HG03039 (cell line): ENCODE measurements at regions not wholly inside any gene's neighbourhood (a gene's known extent, or its start where the extent isn't known, plus 50 kb on each side); places are given as distances from the start of the nearest gene placed in this dataset.

Experiments used
- ATAC-seq: cut with Tn5 transposase; IDR thresholded peaks from one replicate; pipeline ENCODE4 v1.9.1; 2021; ENCODE audit warnings: mild to moderate bottlenecking, moderate library complexity; ENCODE audit not compliant: unreplicated experiment

- ATAC-seq = no peak
Measured at GRCh38 chr6:156390621-156391020, 386.6 kb upstream of the ARID1B start.

- no peak for ATAC-seq
Measured at GRCh38 chr6:156389296-156389695, 387.9 kb upstream of the ARID1B start.

- no peak for ATAC-seq
Measured at GRCh38 chr6:156387472-156387871, 389.7 kb upstream of the ARID1B start.

GRCh38 chr6:156383059-156383458 lies 394.1 kb upstream of the ARID1B start:
- no peak for ATAC-seq

DNA sequence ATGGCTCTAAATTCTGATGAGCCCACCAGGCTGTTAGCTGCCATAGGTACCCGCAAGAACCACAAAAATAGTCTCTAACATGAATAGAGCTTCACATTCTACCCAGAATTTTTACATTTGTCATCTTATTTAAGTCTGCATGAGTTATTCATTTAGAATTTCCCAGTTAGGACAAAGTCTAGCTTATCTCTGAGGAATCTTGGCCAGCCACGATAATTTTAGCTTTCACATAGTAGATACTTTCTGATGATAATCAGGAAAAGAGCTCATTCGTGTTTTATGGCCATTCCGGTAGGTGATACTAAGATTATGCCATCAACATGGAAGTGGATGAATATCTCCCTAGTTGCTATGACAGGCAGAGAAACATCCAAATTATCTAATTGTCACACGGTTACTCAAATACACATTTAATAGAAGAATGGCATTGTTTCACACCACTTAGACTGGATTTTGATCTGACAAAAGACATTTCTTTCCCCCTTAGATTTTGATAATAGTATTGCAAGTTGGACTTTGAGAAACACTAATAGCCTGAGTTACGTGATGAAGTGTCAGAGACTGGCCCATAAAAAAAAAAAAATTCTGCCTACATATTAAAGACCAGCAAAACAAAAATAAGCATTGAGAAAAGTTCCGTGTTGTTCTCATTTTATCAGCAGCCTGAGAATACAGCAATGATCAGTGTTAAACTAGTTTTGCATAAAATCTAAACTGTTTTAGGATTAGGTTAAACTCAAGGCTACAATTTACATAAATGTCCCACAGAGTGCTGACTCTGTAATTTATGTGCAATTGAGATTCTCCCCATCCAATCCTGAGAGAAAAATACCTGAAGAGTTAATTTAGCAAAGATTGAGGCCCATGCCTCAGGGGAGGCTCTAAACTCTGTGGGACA lies 397.5 kb upstream of the ARID1B start:
- ATAC-seq = no peak

GRCh38 chr6:156378853-156379252 lies 398.3 kb upstream of the ARID1B start:
- no peak for ATAC-seq

DNA sequence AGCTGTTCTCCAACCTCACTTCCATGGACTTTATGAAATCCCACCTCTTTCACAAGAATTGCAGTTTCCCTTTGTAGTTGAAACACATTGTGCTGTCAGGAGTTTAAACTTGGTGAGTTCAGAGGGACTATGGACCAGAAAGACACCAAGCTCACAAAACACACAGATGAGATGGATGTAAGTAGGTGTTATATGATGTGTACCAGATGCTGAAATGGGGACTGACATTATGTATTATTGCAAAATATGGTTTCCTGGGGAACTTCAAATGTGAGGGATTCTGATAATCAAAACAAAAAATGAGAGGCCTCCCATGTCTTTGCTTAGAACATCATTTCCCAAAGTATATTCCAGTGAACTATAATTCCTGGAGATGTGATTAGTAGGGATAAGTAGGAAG lies 401.1 kb upstream of the ARID1B start:
- no peak for ATAC-seq

GRCh38 chr6:156359912-156360311 lies 417.3 kb upstream of the ARID1B start:
- ATAC-seq = no peak

- ATAC-seq = no peak
Measured at GRCh38 chr6:156352861-156353260, 424.3 kb upstream of the ARID1B start.

DNA sequence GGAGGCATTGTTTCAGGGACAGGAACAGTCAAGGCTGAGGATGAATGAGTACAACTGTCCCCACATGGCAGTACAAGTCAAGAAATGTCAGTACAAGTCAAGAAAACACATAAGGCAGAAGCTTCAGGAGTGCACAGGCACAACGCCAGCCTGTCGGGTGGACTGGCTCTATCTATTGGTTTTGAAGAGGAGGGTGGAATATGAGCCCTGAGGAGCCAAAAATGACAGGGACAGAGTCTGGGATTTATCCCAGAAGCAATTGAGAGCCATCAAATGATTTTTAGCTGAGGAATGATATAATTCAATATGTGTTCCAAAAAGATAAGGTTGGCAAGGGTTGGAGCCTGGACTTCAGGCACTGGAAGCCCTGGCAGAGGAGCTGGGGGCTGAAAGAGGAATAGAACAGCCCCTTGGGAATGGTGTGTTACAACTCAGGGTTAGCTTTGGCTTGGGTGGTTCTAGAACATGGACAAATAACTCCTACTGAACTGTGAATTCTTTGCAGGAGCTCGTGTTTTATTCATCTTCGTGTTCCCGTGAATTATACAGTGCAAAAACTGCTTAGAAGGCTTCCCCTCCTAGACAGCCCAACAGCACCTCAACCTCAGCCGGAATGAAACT lies 425.7 kb upstream of the ARID1B start:
- ATAC-seq = no peak

GRCh38 chr6:156350337-156350736 lies 426.8 kb upstream of the ARID1B start:
- ATAC-seq = no peak

DNA sequence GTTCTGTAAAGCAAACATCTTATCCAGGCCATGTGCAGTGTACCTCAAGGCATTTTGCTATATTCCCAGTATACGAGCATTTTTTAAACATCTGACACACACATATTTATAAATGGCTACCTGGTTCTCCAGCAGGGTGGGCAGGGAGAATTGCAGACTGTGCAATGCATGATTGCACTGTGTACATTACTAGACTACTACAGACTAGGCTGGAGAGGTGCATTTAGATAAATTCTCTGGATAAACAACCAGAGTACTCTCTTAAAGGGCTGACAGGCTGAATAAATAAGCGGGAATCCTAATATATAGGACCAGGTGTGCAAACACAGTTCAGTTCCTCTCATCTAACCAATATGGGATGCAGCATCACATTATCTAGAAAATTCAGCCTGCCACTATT lies 428.3 kb upstream of the ARID1B start:
- ATAC-seq = no peak

DNA sequence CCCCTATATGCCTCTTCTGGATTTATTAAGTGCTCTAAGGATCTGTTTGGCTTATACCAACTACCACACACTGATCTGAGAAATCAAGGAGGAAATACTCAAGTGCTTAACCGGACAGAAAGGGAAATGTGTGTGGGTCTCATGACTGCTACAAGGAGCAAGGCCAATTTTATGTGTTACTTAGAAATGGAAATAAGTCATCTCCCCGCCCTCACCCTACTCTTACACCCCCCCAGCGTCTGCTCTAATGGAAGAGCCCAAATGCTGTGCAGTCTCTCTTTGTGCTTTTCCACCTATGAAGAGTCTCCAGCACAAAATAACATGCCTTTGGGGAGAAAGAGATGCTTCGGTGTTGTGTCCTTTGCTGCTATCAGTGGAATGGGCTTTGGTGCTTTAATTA lies 428.8 kb upstream of the ARID1B start:
- ATAC-seq = no peak

DNA sequence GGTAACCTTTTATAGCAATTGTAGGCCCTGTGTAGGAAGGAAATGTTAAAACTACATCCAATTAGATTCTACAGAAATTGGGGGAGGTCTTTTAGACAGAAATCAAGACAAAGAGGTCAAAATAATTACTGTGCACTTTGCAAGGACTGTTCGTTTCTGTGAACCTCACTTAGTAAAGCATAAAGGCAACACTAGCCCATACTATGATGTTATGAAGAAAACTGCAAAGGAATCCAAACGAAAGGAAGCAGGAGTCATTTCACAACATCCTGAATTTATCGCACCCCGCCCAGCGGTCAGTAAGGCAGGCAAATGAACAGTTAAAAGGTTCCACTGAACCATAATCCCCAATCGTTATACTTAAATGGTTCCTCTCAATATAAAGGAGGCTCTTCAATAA lies 429.5 kb upstream of the ARID1B start:
- no peak for ATAC-seq

DNA sequence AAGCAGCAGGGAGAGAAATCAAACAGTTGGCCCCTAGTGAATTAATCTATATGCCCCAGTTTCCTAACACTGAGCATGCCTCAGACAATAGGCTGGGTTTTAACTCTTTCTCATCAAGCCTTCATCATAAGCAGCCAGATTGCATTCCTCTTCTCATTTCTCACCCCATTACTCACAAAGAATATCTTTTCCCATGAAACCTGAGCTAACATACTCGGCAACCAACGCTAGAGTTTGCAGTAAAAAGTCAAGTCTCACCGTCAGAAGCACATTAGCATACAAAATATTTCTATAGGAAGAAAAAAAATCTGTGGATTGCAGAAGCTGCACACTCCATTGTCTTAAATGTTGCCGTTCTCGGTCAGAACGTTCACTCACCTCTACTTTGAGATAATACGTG lies 429.9 kb upstream of the ARID1B start:
- ATAC-seq = no peak

GRCh38 chr6:156345700-156346099 lies 431.5 kb upstream of the ARID1B start:
- no peak for ATAC-seq

DNA sequence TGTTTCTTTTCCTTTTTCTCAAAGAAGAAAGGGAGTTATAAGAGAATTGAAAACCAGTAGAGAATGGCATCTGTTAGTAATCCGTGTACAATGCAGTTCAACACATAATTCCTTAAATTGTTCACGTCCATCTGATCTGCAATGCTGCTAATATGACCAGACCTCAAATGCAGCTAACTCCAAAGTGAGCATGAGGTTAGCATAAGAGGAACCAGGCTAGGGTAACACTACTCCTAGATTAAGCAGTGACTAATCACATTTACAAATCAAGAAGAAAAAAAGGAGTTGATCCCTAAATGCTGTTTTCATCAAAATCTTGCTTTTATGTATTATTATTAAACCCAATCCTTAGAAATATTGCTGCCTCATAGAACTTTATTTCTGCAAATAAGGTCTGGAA lies 432.7 kb upstream of the ARID1B start:
- ATAC-seq = no peak

GRCh38 chr6:156337801-156338200 lies 439.4 kb upstream of the ARID1B start:
- no peak for ATAC-seq

DNA sequence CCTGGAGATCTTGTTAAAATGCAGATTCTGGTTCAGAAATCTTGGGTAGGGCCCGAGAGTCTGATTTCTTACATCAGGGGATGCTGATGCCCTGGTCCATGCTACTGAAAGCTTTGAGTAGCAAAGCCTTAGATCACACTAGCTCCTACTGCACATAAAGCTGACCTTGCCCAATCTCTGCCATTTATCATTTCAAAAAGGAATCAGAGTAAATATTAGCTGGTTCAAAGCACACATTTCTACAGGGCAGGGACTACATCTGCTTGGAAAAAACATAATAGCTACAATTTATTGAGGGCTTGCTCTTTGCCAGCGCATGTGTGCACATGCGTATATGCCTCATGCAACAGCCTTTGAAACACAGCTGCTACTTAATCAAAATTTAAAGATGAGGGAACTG lies 440.4 kb upstream of the ARID1B start:
- ATAC-seq = no peak

- no peak for ATAC-seq
Measured at GRCh38 chr6:156336089-156336488, 441.1 kb upstream of the ARID1B start.

DNA sequence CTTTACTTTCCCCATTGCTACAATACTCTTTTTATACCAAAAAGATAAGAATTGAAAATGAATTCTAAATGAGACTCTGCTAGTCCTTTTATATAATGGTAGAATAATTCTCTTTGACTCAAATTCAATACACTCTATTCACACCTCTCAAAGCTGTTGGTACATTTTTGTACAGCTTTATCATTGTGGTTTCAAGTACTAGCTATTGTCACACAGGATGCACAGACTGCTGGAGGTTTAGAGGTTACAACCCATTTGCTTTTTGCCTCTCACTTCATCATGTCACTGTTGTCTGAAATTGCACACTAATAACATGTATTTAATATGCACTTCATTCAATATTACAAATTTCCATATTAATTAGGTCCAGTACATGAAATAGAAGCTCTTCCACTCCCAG lies 442.2 kb upstream of the ARID1B start:
- no peak for ATAC-seq

DNA sequence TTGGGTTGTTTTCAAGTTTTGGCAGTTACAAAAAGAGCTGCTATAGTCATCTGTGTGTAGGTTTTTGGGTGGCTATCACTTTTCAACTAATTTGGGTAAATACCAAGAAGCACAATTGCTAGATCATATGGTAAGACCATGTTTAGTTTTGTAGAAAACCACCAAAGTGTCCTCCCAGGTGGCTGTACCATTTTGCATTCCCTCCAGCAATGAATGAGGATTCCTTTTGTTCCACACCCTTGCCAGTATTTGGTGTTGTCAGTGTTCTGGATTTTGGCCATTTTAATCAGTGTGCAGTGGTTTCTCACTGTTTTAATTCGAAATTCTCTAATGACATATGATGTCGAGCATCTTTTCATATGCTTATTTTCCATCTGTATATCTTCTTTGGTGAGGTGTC lies 457.5 kb upstream of the ARID1B start:
- ATAC-seq = no peak
